Mucosa of descending colon (tissue), 3 donors: ENCODE measurements at regions not wholly inside any gene's neighbourhood (a gene's known extent, or its start where the extent isn't known, plus 50 kb on each side); places are given as distances from the start of the nearest gene placed in this dataset.

ENCODE experiments used
- ATAC-seq: fragments of 200-7000 bp; cut with Tn5 transposase; one replicate; pipeline ENCODE4 v1.9.1; 2020; ENCODE audit warnings: mild to moderate bottlenecking, moderate library complexity
- DNase-seq, 3 donors: peaks; one replicate each; pipeline ENCODE4 v3.0.0-alpha.2; 2020
- H3K36me3 ChIP-seq: fragments of 200-600 bp; one replicate; pipeline ENCODE4 v1.8.0; 2021; ENCODE audit warnings: low read depth, mild to moderate bottlenecking
- H3K4me1 ChIP-seq: fragments of 200-600 bp; one replicate; pipeline ENCODE4 v1.8.0; 2021; ENCODE audit warnings: low read depth, mild to moderate bottlenecking
- H3K4me3 ChIP-seq: fragments of 200-600 bp; one replicate; pipeline ENCODE4 v1.8.0; 2021; ENCODE audit warnings: mild to moderate bottlenecking
- H3K9me3 ChIP-seq: fragments of 200-600 bp; one replicate; pipeline ENCODE4 v1.8.0; 2021; ENCODE audit warnings: mild to moderate bottlenecking
- CTCF ChIP-seq: fragments of 200-600 bp; IDR thresholded peaks from one replicate; pipeline ENCODE4 v1.8.0; 2022; ENCODE audit warnings: antibody characterized with exemption, mild to moderate bottlenecking
- intact Hi-C, 2 donors: fragments of 100-400 bp; cut with DNase I in 1 of 2; cut with micrococcal nuclease in 1 of 2; formaldehyde crosslinking; loops; one replicate each; pipeline versions ENCODE4 v1.11.0 to v1.11.1; 2022; cut with DNase I, micrococcal nuclease
- donor health status: DM: no; HTN: no; CAD: no; lungs with moderate emphysema.
- donor health status: DM: no; HTN: no; CAD: no.
- donor health status: DM: no; HTN: yes; CAD: no.

DNA sequence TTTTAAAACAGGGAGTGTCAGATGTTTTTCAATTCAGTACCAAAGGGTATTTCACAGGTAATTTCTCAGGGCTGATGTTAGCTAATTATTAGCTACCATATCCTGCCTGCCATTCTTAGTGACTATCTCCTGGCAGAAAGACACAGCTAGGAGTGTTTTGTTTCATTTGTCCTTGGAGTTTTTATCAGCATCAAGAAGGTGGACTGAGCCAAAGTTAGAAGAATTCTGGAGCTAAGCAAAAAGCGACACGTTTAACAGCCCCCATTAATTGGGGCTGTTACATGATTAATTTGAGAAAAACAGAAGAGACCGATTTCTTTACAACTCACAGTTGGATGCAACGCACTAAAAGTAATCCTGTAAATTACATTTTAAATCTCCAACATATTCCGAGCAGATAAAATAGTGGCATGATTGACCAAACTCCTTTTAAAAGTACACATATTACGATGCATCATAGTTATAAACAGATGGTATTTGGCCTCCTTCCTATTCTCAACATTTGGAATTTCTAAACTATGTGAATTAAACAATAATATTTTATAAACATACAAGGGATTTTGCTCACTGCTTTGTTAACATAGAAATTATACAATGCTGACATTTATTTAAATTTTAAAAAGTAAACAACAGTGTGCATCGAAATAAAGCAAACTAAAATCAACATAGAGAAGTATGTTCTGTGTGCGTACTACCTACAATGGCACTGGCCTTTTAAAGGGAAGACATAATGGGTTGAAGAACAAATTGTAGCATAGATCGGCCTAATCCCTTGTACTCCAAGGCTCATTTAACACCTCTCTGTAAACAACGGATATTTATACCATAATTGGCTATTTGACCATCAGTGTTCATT, 585.1 kb downstream of the ZEB2 start:
- no peaks in the 10 kb centered on the region for H3K9me3 ChIP-seq
- peaks cover 6% of the 10 kb centered on the region for H3K4me1 ChIP-seq
- no peak for TF ChIP-seq CTCF
- intact Hi-C loops = no loop called here
- no peak for ATAC-seq
- DNase-seq = no peak
- no peaks in the 10 kb centered on the region for H3K36me3 ChIP-seq
- no peak overlapping the region for H3K4me3 ChIP-seq

DNA sequence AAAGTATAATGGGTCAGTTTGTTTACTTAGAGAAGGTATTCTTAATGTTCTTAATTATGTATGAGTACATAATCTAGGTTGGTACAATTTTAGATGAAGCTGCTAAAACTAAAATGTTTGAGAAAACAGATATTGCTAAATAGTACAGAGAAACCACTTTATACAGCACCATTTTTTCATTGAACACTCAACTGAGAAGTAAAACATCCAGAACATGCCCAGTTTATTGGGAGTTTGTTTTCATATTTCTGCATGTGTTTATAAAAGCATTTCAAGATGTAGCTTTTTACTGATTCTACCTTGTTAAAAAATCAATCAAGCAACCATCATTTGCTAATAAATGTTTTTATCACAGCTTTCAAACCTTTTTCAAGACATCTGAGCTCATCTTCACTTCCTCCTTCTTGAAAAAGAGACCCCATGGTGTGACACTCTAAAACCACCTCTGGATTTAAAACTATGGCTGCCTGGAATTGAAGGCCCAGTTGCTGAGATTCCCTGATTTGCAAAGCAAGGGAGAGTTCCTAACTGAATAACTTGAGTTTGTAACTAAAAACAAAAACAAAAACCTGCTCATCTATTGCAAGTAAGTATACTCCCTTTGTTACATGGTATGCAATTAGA, 585.9 kb downstream of the ZEB2 start:
- ATAC-seq = no peak
- DNase-seq = no peak
- Histone ChIP-seq H3K36me3 (no peaks in the 10 kb centered on the region), H3K4me3 (no peak overlapping the region), H3K4me1 (peaks cover 6% of the 10 kb centered on the region), H3K9me3 (no peaks in the 10 kb centered on the region)
- TF ChIP-seq CTCF = no peak
- intact Hi-C loops = no loop called here

DNA sequence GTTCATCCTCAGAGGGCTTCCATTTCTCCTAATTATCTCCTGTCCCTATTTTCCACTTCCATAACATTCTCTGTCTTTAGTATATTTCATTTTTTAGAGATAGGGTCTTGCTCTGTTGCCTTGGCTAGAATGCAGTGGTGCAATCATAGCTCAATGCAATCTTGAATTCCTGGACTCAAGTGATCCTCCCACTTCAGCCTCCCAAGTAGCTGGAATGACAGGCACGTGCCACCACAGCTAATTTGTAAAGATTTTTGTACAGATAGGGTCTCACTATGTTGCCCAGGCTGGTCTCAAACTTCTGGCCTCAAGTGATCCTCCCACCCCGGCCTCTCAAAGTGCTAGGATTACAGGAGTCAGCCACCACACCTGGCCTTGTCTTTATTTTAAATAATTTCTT, 589.0 kb downstream of the ZEB2 start:
- Histone ChIP-seq H3K4me1 (no peaks in the 10 kb centered on the region), H3K4me3 (no peak overlapping the region), H3K9me3 (no peaks in the 10 kb centered on the region), H3K36me3 (no peaks in the 10 kb centered on the region)
- DNase-seq = no peak
- TF ChIP-seq CTCF = no peak
- intact Hi-C loops = no loop called here
- no peak for ATAC-seq

DNA sequence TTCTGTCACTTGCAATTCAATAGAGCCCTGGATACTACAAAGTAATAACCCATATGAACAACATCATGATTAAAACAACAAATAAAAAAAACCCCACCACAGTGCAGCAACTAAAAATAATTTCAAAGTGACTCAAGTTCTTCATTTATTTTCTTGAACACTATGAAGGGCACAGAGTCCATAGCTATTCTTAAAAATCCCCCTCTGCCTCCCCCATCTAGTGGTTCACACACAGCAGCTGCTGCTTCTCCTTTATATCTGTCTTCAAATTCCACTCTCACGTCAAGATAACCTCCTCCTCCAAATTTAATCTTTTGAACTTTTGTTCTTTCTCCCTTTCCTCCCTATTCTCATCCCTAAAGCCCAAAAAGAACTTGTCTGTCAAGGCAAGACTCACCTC, 591.3 kb downstream of the ZEB2 start:
- no peak for ATAC-seq
- intact Hi-C loops = no loop called here
- DNase-seq = no peak
- Histone ChIP-seq H3K9me3 (no peaks in the 10 kb centered on the region), H3K36me3 (no peaks in the 10 kb centered on the region), H3K4me1 (no peaks in the 10 kb centered on the region), H3K4me3 (no peak overlapping the region)
- TF ChIP-seq CTCF = no peak

DNA sequence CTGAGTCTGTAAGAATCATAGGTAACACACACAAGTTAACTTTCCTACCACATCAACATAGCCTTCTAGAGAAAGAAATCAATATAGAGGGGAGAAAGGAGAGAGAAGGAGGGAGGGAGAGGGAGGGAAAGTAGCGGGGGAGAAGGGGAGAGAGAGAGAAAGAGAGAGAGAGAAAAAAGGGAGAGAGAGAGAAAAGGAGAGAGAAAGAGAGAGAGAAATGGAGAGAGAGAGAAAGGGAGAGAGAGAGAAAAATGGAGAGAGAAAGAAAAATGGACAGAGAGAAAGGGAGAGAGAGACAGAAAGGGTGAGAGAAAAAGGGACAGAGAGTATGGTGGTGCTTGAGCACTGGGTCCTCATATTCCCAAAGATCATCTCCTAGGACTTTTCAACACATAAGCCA, 591.7 kb downstream of the ZEB2 start:
- no peaks in the 10 kb centered on the region for H3K9me3 ChIP-seq
- H3K36me3 ChIP-seq = no peaks in the 10 kb centered on the region
- DNase-seq = no peak
- H3K4me3 ChIP-seq = no peak overlapping the region
- H3K4me1 ChIP-seq = no peaks in the 10 kb centered on the region
- intact Hi-C loops = no loop called here
- ATAC-seq = no peak
- TF ChIP-seq CTCF = no peak
